Uterus (tissue), 3 donors: ENCODE measurements at regions not wholly inside any gene's neighbourhood (a gene's known extent, or its start where the extent isn't known, plus 50 kb on each side); places are given as distances from the start of the nearest gene placed in this dataset.

Experiments used
- DNase-seq, 2 donors: peaks; one replicate each; pipeline ENCODE4 v3.0.0-alpha.2; 2019 to 2020
- H3K27ac ChIP-seq, 2 donors: fragments of 200-600 bp; sonication (generic); 1 replicate in 1 of 2; 2 replicates in 1 of 2; pipeline ENCODE4 v1.5.1; 2016 to 2018
- H3K27me3 ChIP-seq, 2 donors: fragments of 200-600 bp; sonication (generic); one replicate each; pipeline ENCODE4 v1.5.1; 2018 to 2019; ENCODE audit warnings: control low read depth in 1 of 2
- H3K36me3 ChIP-seq, 2 donors: fragments of 200-600 bp; sonication (generic); one replicate each; pipeline ENCODE4 v1.5.1; 2019; ENCODE audit warnings: control low read depth in 1 of 2
- H3K4me1 ChIP-seq, 2 donors: fragments of 200-600 bp; sonication (generic); one replicate each; pipeline ENCODE4 v1.5.1; 2018 to 2019; ENCODE audit warnings: control low read depth in 1 of 2
- H3K4me3 ChIP-seq, 2 donors: fragments of 200-600 bp; sonication (generic); 1 replicate in 1 of 2; 2 replicates in 1 of 2; pipeline ENCODE4 v1.5.1; 2018 to 2019; ENCODE audit warnings: mild to moderate bottlenecking in 1 of 2
- H3K9me3 ChIP-seq, 2 donors: fragments of 200-600 bp; sonication (generic); one replicate each; pipeline ENCODE4 v1.5.1; 2019; ENCODE audit warnings: control low read depth in 1 of 2
- POLR2A ChIP-seq, 2 donors: fragments of 450-650 bp; IDR thresholded peaks; one replicate each; pipeline ENCODE4 v1.6.1; 2016; ENCODE audit warnings: antibody characterized with exemption in 2 of 2, mild to moderate bottlenecking in 1 of 2, moderate library complexity in 1 of 2
- intact Hi-C: fragments of 100-400 bp; cut with DNase I; formaldehyde crosslinking; loops from one replicate; pipeline ENCODE4 v1.15.1; 2023; ENCODE audit warnings: low total_unique reads
- TF ChIP-seq, protein P1 (sequence below), 4 experiments: fragments of 200-600 bp in 2 of 4; fragments of 450-650 bp in 2 of 4; sonication (generic) in 2 of 4; IDR thresholded peaks; one replicate each; pipeline ENCODE4 v1.5.1; 2016 to 2019; ENCODE audit warnings: antibody characterized with exemption in 4 of 4, mild to moderate bottlenecking in 2 of 4, moderate library complexity in 1 of 4
- donor health status: DM: yes; HTN: yes; CAD: no.

DNA sequence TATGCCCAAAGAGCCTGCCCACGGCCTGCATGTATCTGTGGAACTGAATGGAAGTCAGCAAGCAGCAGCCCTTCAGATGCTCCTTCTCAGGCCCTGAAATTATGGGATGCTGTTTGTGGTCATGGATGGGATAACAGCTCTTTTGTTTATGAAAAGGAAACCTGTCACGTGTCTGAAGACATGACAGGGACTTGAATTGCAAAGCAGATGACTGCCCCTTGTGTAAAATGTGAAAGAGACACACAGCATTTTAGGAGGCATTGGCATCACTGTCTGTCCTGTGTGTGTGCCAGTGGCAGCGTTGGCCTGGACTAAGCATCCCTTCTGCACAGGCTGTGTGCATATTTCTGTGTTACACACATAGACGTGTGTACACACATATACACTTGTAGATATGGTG, 192.1 kb downstream of the VRK1 start:
- no peak for TF ChIP-seq POLR2A (IDR thresholded peaks at IDR 0.05)
- TF ChIP-seq, protein P1, sequence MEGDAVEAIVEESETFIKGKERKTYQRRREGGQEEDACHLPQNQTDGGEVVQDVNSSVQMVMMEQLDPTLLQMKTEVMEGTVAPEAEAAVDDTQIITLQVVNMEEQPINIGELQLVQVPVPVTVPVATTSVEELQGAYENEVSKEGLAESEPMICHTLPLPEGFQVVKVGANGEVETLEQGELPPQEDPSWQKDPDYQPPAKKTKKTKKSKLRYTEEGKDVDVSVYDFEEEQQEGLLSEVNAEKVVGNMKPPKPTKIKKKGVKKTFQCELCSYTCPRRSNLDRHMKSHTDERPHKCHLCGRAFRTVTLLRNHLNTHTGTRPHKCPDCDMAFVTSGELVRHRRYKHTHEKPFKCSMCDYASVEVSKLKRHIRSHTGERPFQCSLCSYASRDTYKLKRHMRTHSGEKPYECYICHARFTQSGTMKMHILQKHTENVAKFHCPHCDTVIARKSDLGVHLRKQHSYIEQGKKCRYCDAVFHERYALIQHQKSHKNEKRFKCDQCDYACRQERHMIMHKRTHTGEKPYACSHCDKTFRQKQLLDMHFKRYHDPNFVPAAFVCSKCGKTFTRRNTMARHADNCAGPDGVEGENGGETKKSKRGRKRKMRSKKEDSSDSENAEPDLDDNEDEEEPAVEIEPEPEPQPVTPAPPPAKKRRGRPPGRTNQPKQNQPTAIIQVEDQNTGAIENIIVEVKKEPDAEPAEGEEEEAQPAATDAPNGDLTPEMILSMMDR (IDR thresholded peaks at IDR 0.05) = no peak
- no peak overlapping the region for H3K4me3 ChIP-seq
- intact Hi-C loops = no loop called here
- H3K4me1 ChIP-seq = no peaks in the 10 kb centered on the region
- no peak for DNase-seq
- H3K27me3 ChIP-seq = no peaks in the 10 kb centered on the region
- H3K27ac ChIP-seq = no peak overlapping the region
- no peaks in the 10 kb centered on the region for H3K9me3 ChIP-seq
- no peaks in the 10 kb centered on the region for H3K36me3 ChIP-seq

DNA sequence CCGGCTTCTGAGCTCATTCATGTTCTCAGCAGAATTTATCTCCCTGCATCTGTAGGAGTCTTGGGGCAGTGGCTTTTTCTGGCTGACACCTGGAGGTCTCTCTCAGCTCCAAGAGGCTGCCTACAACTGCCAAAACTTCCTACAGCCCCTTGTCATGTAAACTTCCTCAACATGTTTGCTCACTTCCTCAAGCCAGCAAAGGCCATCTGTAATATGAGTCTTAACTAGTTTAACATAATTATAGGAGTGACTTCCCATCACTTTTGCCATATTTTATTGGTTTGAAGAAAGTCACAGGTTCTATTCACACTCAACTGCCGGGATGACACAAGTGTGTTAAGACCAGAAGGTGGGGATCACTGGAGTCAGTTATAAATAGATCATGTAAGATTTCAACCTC, 194.0 kb downstream of the VRK1 start:
- Histone ChIP-seq H3K36me3 (no peaks in the 10 kb centered on the region), H3K27ac (no peak overlapping the region), H3K27me3 (no peaks in the 10 kb centered on the region), H3K4me1 (no peaks in the 10 kb centered on the region), H3K9me3 (no peaks in the 10 kb centered on the region), H3K4me3 (no peak overlapping the region)
- no peak for DNase-seq
- TF ChIP-seq, protein P1 (IDR thresholded peaks at IDR 0.05) = no peak
- no peak for TF ChIP-seq POLR2A (IDR thresholded peaks at IDR 0.05)
- intact Hi-C loops = no loop called here

DNA sequence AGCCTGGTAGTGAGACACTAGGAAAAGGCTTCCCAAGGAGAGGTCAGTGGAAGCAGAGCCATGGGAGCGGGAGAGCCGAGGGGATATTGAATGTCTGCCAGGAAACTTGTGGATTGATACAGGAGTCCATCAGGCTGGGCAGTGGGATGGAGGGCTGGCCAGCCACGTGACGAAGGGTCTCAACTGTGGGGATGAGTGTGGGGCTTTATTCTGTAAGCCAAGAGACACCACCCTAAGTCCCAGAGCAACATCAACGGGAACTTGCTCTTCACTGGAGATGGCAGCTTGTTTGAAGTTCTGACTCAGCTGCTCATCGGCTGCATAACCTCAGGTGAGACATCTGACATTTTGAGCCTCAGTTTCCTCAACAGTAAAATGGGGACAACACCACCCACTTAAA, 197.8 kb downstream of the VRK1 start:
- TF ChIP-seq POLR2A (IDR thresholded peaks at IDR 0.05) = no peak
- TF ChIP-seq, protein P1 (IDR thresholded peaks at IDR 0.05) = no peak
- intact Hi-C loops = no loop called here

DNA sequence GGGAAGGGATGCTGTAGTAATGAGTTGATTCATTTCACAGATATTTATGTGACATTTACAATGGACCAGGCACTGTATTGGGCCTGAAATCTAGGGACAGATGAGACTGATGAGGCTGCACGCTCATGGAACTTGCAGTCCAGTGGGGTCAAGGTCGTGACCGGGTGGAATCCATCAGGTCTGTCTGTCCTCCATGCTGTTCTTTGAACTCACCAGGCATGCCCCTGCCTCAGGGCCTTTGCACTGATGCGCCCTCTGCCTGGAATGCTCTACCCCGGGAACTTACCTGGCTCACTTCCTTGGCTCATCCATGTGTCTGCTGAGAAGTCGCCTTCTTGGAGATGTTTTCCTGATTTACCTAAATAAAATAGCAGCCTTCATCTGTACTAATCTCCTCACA, 200.1 kb downstream of the VRK1 start:
- TF ChIP-seq, protein P1 (IDR thresholded peaks at IDR 0.05) = no peak
- TF ChIP-seq POLR2A (IDR thresholded peaks at IDR 0.05) = no peak
- H3K27ac ChIP-seq = no peak overlapping the region
- no peak overlapping the region for H3K4me3 ChIP-seq
- no peaks in the 10 kb centered on the region for H3K9me3 ChIP-seq
- DNase-seq = no peak
- no peaks in the 10 kb centered on the region for H3K36me3 ChIP-seq
- no peaks in the 10 kb centered on the region for H3K4me1 ChIP-seq
- intact Hi-C loops = no loop called here
- H3K27me3 ChIP-seq = no peaks in the 10 kb centered on the region

More for the DNA sequence above, 197.8 kb downstream of the VRK1 start:
- H3K4me3 ChIP-seq = no peak overlapping the region
- H3K27me3 ChIP-seq = no peaks in the 10 kb centered on the region
- H3K36me3 ChIP-seq = no peaks in the 10 kb centered on the region
- H3K27ac ChIP-seq = no peak overlapping the region
- H3K9me3 ChIP-seq = no peaks in the 10 kb centered on the region
- no peak for DNase-seq
- H3K4me1 ChIP-seq = no peaks in the 10 kb centered on the region

DNA sequence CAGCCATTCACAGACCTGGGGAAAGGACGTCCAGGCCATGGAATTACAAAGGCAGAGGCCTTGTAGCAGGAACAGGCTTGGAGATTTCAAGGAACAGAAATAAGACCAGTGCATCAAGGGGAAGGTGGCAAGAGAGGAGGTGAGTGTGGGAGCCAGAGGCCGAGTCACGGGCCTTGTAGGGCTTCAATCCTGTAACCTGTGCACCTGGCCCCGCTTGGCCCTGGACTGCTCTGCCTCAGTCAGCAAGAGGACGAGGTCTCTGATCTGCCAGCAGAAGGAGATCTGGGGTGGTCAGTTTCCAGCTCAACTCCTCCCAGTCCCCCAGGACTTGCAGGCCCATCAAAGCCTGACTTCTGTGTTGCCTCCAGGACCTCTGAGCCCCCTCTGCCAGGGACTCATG, 200.8 kb downstream of the VRK1 start:
- H3K4me3 ChIP-seq = no peak overlapping the region
- no peaks in the 10 kb centered on the region for H3K4me1 ChIP-seq
- H3K9me3 ChIP-seq = no peaks in the 10 kb centered on the region
- H3K27me3 ChIP-seq = no peaks in the 10 kb centered on the region
- DNase-seq = no peak
- no peaks in the 10 kb centered on the region for H3K36me3 ChIP-seq
- TF ChIP-seq POLR2A (IDR thresholded peaks at IDR 0.05) = no peak
- TF ChIP-seq, protein P1 (IDR thresholded peaks at IDR 0.05) = no peak
- no peak overlapping the region for H3K27ac ChIP-seq
- intact Hi-C loops = no loop called here
